AG04450 (cell line): ENCODE measurements at regions not wholly inside any gene's neighbourhood (a gene's known extent, or its start where the extent isn't known, plus 50 kb on each side); places are given as distances from the start of the nearest gene placed in this dataset.

Source experiments
- CTCF ChIA-PET: fragments of 300-600, 350-600 bp; formaldehyde crosslinking; extraction: SDS; loops from one replicate; lab custom pipeline; 2022; ENCODE audit warnings: antibody characterized with exemption, inconsistent platforms; lab: Charles Lee
- POLR2A ChIA-PET: fragments of 350-600 bp; formaldehyde crosslinking; extraction: SDS; loops from one replicate; lab custom pipeline; 2021; ENCODE audit warnings: antibody characterized with exemption, inconsistent platforms; lab: Yijun Ruan, JAX
- DNase-seq: peaks from one replicate; pipeline ENCODE4 v3.0.0-alpha.2; 2011; ENCODE audit warnings: low read depth, low spot score
- H3K27ac ChIP-seq: one replicate; pipeline ENCODE4 v1.5.1; 2012; ENCODE audit warnings: low read depth, low read length, control low read depth
- H3K27me3 ChIP-seq: one replicate; pipeline ENCODE4 v1.6.0; 2012; ENCODE audit warnings: low read length; ENCODE audit not compliant: control insufficient read depth, insufficient read depth
- H3K4me3 ChIP-seq: 2 replicates; pipeline ENCODE4 v1.5.1; 2011; ENCODE audit warnings: mild to moderate bottlenecking, low read depth, low read length, control low read depth
- H3K9me3 ChIP-seq: 2 replicates; pipeline ENCODE4 v1.5.1; 2012; ENCODE audit warnings: low read length; ENCODE audit not compliant: control insufficient read depth, insufficient read depth
- CTCF ChIP-seq: IDR thresholded peaks from 2 replicates; pipeline ENCODE4 v1.5.1; 2011; ENCODE audit warnings: low read depth, low read length, control low read depth, inconsistent platforms

GRCh38 chr4:186876961-186877626 lies 153.4 kb upstream of the FAT1 start:
- Histone ChIP-seq H3K27me3 (no peaks in the 10 kb centered on the region), H3K9me3 (peaks cover 3% of the 10 kb centered on the region), H3K27ac (no peak overlapping the region), H3K4me3 (no peak overlapping the region)
- ChIA-PET POLR2A (no interaction called here), CTCF (no interaction called here)
- no peak for DNase-seq
- no peak for TF ChIP-seq CTCF

- POLR2A ChIA-PET, result no interaction called here
- CTCF ChIA-PET, result no interaction called here
Measured at GRCh38 chr4:186878203-186878776, 154.6 kb upstream of the FAT1 start.

GRCh38 chr4:186881521-186882220 lies 158.0 kb upstream of the FAT1 start:
- no peak for TF ChIP-seq CTCF
- Histone ChIP-seq H3K4me3 (no peak overlapping the region), H3K9me3 (no peaks in the 10 kb centered on the region), H3K27ac (no peak overlapping the region), H3K27me3 (no peaks in the 10 kb centered on the region)
- peak; percentile 16 for DNase-seq
- POLR2A ChIA-PET, result no interaction called here
- CTCF ChIA-PET, result no interaction called here

More at GRCh38 chr4:186878203-186878776, 154.6 kb upstream of the FAT1 start:
- no peaks in the 10 kb centered on the region for H3K9me3 ChIP-seq
- H3K27ac ChIP-seq, result no peak overlapping the region
- no peaks in the 10 kb centered on the region for H3K27me3 ChIP-seq
- DNase-seq, result no peak
- no peak overlapping the region for H3K4me3 ChIP-seq
- TF ChIP-seq CTCF, result no peak

- DNase-seq, result no peak
- Histone ChIP-seq H3K9me3 (no peaks in the 10 kb centered on the region), H3K27me3 (no peaks in the 10 kb centered on the region), H3K27ac (no peak overlapping the region), H3K4me3 (no peak overlapping the region)
- CTCF ChIA-PET, result no interaction called here
- TF ChIP-seq CTCF, result no peak
- POLR2A ChIA-PET, result interaction anchor here (0.6 to 0.7 kb wide), 2 partner anchors 20 to 112 kb away, joined by 3 read pairs; no protein-coding TSS in a partner anchor
Measured at GRCh38 chr4:186882293-186882692, 158.6 kb upstream of the FAT1 start.

- H3K27me3 ChIP-seq, result no peaks in the 10 kb centered on the region
- no peak for TF ChIP-seq CTCF
- CTCF ChIA-PET, result no interaction called here
Measured at GRCh38 chr4:186885289-186885688, 161.6 kb upstream of the FAT1 start.

More at GRCh38 chr4:186885289-186885688, 161.6 kb upstream of the FAT1 start:
- DNase-seq, result no peak
- H3K27ac ChIP-seq, result no peak overlapping the region
- POLR2A ChIA-PET, result no interaction called here
- no peak overlapping the region for H3K4me3 ChIP-seq
- peaks cover 16% of the 10 kb centered on the region; the same call in 1 of the 2 replicates for H3K9me3 ChIP-seq
